ENCODE measurements at regions not wholly inside any gene's neighbourhood (a gene's known extent, or its start where the extent isn't known, plus 50 kb on each side); places are given as distances from the start of the nearest gene placed in this dataset.

DNA sequence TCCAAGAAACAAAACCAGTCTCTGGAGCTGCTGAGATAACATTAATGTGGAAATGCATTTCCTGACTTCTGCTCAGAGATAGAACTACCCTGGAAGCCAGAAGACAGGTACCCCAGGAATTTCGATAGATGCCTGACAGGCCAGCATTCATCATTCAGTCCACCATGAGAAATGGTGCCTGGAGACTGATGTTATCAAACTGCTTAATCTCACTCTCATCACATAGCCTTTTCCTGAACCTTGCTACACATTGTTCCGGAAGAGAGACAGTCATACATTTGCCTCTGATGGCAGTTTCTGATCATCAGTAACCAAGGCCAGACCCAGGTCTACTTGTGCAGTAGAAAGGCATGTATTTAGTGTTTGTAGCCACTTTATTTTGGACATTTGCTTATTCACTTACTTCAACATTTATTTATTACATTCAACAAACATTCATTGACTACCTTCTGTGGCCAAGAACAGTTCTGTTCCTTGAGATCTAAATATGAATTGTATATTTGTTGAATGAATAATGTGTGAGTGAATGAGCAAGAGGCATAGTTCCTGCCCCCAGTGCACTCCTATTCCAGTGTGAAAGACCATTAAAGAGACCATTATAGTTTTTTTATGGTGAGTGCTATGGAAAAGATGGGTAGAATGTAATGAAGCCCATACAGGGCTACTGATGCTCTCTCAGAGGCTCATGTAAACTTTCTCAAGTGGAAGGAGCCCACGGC, 485.7 kb downstream of the NUF2 start:
- no peak for DNase-seq (ENCODE audit: low read depth in 2 of 2)

DNA sequence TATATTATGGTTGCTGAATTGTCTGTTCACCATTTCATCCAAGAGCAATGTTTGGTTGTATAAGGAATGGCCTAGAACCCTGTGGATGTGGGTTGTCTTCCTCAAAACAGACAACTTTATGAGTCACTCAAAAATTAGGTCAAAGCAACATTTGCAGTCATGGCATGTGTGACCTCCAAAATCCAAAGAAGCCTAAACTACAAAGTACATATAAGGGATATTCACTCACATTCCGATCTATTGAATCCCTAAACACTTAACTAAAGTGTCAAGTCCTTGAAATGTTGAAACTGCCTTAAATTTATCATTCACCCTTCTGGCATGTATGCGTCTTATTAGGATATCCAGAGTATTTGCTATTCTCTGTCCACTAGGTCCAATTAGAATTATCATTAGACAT, 491.5 kb downstream of the NUF2 start:
- DNase-seq (ENCODE audit: low read depth in 2 of 2) = no peak

DNA sequence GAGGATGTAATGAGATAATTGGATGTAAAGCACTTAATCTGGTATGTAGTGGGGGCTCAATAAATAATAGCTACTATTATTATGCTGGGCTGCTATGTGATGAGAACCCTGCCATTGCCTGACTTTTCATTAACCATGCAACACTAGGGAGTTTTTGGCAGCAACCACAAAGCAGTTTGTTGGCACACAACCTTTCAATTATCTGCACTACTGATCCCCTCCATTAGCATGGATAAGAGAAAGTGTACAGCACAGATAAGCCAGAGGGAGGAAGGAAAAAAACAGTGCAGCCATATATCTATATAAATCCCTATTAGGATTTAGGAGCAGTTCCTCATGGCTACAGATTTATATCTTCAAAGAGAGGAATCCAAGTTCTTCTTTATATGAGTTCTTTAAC, 498.5 kb downstream of the NUF2 start:
- DNase-seq (ENCODE audit: low read depth in 2 of 2) = no peak

DNA sequence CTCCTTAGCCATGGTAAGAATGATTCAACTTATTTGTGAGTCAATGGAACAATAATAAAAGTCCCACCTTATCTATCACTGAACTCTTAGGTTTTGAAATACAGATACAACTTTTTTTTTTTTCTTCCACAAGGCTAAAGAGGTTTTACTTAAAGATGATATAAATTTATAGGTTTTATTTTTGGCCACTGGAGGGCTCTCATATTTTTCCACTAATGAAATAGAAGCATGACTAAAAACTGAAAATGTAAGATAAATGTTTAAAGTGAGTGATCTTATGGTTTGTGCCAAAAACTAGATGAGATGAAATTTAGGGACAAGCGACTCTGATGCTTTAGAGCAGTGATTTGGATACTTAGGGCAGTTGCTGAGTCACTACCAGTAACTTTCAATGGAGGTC, 499.0 kb downstream of the NUF2 start:
- DNase-seq (ENCODE audit: low read depth in 2 of 2) = no peak

DNA sequence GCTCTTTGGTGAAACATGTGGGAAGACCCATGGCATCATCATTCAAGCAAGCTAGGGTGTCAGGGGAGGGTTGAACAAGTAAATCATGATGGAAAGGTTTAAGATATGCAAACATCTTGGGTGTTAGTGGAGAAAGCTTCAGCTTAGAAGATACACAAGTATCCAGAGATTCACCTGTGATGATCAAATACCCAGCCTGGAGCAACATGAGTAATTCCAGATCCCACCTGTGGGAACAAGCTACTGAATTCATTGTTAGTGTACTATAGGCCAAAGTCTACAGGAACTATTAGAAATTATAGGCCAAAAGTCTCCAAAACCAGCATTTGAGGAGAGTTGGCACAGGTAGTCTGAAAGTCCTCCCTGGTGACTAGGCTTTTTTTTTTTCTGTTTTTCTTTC, 499.9 kb downstream of the NUF2 start:
- DNase-seq (ENCODE audit: low read depth in 2 of 2) = no peak

DNA sequence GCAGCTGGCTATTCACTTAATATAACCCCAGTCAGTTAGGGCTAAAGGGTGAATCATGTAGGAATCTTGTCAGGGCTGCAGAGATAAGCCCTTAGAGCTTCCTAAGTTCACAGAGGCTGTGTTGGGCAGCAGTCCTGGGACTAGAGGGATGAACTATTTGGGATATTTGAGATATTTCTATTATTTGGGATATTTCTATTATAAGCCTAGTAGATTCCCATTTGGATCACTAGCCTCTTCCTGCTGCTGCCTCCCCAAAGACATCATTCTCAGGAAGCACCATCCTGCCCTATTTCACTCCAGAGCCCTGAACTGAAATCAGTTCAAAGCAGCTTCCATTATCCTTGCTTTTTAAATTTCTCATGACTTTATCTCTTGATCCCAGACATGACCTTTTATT, 501.3 kb downstream of the NUF2 start:
- DNase-seq (ENCODE audit: low read depth in 2 of 2) = no peak

DNA sequence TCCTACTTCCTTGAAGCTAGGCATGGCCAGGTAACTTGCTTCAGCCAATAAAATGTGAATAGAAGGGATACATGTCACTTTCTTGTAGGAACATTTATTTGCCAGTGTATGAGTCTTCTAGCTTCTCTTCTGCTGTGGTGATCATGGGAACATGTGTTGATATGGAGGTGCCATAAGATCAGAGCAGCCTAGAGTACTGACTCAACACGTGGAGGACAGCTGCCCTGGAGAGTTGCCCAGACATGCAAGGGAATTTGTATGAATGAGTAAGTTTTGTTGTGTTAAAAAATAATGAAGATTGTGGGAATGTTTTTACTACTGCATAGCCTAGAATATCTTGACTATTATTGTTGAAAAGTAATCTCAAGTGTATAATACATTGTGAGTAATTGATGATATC, 502.3 kb downstream of the NUF2 start:
- DNase-seq (ENCODE audit: low read depth in 2 of 2) = no peak

DNA sequence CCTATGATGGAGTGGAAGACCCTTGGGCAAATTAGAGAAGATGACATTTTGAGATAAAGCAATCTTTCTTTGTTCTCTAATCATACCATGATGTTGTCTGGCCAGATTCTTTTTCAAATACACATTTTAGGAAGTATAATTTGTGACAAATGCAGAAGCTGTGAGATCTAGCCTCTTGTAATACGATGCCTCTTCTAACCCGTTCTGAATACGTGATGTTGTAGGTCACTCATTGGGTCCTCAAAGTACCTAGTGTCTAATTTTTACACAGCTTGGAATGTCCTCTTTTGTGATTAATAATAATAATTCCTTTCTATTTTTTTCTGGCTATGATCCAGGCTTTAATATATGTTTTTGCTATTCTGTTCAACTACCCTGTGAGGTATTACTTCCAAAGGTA, 502.7 kb downstream of the NUF2 start:
- no peak for DNase-seq (ENCODE audit: low read depth in 2 of 2)

DNA sequence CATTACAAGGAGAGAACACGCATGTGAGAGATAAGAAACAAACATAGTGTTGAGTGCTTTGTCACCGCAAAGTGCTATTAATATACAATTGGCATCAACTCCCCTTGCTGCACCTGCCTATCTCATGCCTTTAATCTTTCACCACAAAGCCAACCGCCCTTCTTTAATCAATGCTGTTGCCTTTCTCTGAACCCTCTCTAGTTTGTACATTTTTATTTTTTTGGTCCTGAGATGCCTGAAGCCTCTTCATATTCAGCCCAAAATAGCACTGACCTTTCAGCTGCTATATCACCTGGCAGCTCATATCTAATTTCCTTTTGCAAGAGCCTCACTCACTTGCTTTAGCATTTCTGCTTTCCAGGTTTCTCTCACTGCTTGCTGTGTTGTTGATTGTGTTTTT, 504.7 kb downstream of the NUF2 start:
- DNase-seq (ENCODE audit: low read depth in 2 of 2) = no peak

DNA sequence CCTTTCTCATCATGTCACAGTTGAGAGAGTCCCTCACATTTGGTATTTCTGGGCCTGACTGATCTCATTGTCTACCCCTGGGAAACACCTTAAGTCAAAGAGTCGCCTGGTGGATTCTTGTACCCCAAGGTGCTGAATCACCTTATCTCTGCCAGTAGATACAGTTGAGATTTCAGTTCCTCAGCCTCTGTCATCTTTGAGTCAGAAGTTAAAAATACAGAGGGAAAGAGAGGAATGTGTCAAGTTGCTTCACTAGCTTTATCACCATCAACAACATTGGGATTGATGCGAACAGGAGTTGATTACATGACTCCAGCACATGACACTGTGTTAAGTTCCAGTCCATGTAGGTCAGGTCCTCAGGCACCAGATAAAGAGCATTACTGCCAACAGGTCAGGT, 513.0 kb downstream of the NUF2 start:
- no peak for DNase-seq (ENCODE audit: low read depth in 2 of 2)

DNA sequence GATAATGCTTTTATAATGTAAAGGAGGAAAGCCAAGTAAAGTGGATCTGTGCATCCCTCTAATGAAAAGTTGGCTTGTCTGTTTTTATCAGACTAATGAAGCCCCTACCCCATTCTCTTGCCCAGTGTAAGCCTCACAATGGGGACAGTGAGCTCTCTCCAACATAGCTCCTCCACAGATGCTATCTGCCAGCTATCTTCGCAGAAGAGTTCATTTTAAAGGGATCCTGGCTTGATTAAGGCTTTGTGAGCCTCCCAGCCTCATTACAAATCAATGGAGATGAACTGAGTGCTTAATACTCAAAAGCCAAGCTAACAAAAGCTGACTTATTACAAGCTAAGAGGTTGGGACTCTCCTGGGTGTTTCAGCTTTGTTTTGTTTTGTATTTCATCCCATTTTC, 514.7 kb downstream of the NUF2 start:
- no peak for DNase-seq (ENCODE audit: low read depth in 2 of 2)

DNA sequence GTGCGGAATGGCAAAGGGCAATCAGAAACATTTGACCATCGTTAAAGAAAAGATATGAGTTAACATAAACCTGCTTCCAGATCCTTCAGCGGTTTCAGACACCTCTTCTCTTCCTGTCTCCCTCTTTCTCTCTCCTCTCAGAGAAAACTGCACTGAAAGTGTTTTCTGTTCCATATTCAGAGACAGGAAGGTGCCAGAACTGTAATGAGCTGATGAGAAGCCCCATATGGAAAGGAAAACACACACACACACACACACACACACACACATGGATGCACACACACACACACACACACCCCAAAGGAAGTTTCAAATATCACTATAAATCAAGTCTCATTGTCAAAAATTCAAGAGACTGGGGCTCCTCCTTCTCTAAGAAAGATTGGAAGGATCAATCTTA, 515.5 kb downstream of the NUF2 start:
- DNase-seq (ENCODE audit: low read depth in 2 of 2) = no peak

DNA sequence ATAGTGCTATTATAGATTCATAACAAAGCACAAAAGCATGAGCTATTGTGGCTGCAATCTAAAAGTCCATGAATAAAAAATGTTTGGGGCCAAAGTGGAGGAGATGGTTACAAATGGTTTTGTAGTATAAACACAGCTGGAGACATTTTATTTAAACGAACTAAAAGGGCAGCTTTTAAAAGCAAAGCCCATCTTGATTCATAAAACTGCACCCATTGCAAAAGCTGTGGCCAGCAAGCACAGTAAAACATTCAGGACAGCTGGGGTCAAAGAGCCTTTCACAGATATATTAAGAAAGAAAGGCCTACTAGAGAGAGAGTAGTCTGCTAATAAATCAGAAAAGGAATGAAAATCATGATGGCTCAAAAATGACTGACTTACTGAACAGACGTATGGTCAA, 520.8 kb downstream of the NUF2 start:
- DNase-seq (ENCODE audit: low read depth in 2 of 2) = no peak

DNA sequence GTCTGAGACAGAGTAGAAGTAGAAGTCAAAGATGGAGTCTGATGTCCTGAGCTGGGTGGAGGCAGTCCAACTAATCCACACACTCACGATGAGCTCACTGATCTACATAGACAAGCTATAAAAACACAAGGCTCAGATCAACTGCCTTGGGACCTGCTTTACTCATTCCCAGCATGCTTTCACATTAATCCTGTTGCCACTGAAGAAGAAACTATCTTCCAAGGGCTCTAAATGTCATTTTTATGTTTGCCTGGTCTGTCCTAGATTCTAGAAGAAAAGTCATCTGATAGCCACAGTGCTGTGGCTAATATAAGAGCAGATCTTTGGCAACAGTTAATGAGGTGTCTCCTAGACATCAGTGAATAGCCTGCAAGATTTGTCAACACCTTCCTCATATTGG, 522.7 kb downstream of the NUF2 start:
- DNase-seq (ENCODE audit: low read depth in 2 of 2) = no peak

DNA sequence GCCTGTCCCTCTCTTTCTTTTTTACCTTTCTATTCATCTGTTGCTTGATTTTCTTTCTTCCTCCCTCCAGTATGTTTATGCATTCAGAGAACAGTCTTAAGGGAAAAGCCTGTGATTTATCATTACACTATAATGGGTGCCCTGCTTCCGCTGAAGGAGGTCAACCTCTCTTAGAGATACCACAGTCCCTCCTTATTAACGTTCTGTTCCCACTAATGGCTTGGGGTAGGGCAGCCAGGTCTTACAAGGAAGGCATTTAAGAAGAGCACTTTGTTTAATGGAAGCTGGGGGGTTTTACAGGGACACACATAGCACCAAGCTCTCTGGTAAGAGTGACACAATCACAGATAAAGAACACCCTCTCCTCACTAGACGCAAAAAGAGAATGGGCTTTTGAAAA, 523.5 kb downstream of the NUF2 start:
- DNase-seq (ENCODE audit: low read depth in 2 of 2) = no peak

DNA sequence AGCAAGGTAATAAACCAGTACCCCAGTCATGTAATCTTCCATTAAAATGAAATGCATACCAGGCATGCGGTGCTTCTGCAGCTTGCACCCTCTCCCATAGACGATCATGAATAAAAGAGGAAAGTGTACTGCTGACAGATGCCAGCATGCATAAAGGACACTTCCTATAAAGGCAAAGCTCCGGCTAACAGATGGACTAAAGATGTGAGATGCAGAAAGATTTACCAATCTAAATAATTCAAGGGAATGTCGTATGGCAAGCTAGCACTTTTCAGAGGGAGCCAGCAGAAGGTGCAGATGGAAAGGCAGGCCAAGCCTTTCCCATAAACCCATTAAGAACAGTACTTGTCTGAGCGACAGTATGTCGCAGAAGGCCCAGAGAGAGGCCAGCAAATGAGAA, 542.0 kb downstream of the NUF2 start:
- no peak for DNase-seq (ENCODE audit: low read depth in 2 of 2)

DNA sequence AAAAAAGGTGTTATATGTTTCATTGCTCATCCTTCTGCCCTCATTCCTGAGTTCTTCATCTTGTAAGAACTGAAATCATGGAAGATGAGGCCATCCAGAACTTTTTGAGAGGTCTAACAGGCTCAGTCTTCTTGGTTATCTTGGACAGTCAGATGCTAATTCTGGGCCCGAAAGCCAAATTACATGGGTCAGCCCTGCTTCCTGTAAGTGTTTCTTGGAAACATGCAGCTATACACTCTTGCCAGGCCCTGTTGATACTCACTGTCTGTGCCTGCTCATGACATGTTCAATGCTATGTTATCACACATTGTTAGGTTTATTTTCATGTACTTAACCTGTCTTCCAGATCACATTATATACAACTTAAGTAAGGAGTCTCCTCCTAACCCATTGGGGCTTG, 542.5 kb downstream of the NUF2 start:
- DNase-seq (ENCODE audit: low read depth in 2 of 2) = no peak

DNA sequence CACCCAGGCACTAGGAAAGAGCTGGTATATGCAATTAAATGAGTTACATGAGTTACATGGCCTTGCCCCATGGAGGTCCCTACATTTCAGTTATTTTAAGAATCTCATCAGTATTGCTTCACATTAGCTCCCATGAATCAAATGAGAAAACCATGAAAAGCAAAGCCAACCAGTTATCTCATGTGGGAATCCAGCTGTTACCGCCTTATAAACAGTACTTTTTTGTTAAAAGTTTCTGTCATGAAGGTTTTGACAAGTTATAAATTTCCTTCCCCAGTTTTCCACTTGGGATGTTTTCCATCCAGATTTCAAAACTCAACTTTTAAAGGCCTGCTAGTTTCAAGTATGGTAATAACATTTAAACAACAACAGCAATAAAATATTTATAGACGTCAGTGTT, 544.8 kb downstream of the NUF2 start:
- no peak for DNase-seq (ENCODE audit: low read depth in 2 of 2)

DNA sequence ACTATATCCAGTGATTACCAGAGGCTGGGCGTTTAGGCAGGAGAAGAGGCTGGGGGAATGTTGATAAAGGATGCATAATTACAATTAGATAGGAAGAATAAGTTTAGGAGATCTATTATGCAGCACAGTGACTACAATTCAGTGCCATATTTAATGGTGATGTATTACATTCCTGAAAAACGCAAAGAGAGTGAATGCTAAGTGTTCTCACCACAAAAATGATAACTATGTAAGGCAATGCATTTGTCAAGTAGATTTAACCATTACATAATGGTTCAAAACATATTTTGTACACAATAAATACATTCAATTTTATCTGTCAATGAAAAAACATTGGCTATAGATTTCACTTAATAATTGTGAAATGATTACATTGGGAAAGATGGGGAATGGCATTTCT, 548.9 kb downstream of the NUF2 start:
- no peak for DNase-seq (ENCODE audit: low read depth in 2 of 2)

DNA sequence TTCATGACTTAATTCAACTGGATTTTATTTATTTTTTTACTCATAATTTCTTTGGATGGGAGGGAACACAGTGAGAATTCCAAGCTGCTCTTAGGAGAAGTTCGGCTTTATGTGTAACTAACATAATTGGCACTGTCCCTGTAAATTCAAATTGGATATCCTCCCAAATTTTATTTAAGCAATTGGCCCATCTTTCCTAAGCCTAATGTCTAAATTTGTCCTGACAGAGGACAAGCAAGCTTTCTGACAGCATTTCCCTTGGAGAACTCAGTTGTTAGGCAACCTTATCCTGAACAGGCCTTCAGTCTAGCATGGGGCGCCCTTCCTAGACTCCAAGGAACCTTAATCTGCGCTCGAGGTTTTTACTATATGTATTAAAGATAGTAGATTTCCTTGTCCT, 550.3 kb downstream of the NUF2 start:
- DNase-seq (ENCODE audit: low read depth in 2 of 2) = no peak

DNA sequence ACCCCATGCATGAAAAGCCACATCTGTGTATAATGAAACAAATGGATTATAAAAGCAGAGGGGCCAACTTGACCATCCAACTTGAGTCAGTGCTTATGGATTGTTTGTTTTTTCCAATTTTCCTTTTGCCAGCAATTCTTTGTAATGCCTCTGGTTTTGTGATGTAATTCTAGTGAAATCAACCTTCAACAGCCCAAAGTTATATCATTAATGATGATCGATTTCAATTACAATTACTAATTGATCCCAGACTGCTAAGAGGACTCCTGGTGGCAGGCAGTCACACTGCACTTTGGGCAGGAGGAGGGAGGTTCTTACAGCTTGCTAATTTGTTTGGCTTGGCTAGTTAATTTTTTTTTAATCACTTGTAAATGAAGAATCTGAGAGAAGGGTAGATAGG, 552.3 kb downstream of the NUF2 start:
- no peak for DNase-seq (ENCODE audit: low read depth in 2 of 2)

DNA sequence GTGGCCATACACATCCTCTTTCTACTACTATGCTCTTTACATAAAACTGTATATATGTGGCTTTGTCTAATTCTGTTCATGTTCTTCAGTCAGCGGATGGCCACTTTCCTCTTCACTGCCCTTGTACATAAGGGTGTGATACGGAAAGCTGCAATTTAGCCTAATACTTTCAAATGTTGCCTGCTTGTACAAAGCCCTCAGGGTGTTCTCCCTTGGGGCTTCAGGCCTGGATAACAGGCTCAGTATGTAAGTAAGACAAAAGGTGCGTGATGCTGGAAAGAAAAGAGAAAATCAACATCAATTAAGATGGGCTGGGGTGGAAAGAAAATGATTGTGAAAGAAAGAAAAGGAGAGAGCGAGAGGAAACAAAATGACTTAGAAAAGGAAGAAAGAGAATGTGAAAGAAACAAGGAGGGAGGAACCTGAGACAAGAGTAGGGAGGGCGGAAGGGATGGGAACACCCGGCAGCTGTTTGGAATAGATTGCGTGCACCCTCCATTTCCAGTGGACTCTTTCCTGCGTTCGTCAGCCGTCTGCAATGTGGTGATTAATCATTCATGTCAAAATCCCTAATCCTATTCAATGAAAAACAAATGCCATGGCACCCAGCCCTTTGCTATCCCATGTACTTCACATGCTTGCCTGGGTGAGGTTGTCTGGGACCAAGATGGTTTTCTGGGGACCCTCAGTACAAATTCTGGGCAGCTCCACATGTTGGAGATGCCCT, 553.6 kb downstream of the NUF2 start:
- DNase-seq (ENCODE audit: low read depth in 2 of 2) = no peak

DNA sequence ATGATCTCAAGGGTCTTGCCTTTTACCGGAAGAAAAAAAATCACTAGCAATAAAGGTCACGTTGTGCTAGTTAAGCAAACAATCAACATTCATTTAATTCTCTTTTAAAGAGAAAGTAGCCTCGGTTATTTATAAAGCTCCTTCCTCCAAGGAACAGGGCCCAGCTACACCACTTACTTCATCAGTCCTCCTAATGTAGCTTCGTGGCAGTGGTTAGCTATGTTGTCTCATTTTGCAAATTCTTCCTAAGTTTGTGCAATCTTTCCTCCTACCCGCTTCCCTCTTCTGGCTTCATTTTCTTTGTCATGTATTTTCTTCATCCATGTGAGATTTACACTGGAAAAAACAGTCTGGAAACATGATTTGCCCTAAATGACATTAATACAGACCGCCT, 554.2 kb downstream of the NUF2 start:
- no peak for DNase-seq (ENCODE audit: low read depth in 2 of 2)

DNA sequence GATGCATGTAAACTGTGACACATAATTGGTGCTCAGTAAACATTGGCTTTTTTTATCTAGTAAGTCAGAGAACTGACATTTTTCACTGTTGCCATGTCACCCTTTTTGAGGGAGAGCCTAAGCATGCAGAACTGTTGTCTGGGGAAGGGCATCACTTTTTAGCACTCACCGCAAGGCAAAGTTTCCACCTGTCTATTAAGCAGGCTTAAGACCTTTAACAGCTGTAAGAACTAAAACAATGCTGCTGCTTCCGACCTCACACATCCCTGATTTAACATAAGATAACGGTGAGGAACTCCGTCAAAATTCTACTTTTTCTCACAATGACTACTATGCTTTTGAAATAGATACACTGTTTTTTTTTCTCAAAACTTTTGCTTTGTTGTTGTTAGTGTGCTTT, 554.8 kb downstream of the NUF2 start:
- no peak for DNase-seq (ENCODE audit: low read depth in 2 of 2)
